Mesothelial cell of epicardium (in vitro differentiated cells): ENCODE measurements at regions not wholly inside any gene's neighbourhood (a gene's known extent, or its start where the extent isn't known, plus 50 kb on each side); places are given as distances from the start of the nearest gene placed in this dataset.

Experiments
- DNase-seq, 2 experiments: peaks; one replicate each; pipeline ENCODE4 v3.0.0; 2021; ENCODE audit warnings: low spot score in 2 of 2; ENCODE audit not compliant: unreplicated experiment in 2 of 2
- H3K27ac Mint-ChIP-seq: 2 replicates; pipeline ENCODE4 v1.8.0; 2021; ENCODE audit warnings: mixed read lengths
- H3K27me3 Mint-ChIP-seq: 2 replicates; pipeline ENCODE4 v1.8.0; 2021; ENCODE audit warnings: low read depth, mixed read lengths
- H3K36me3 Mint-ChIP-seq: 2 replicates; pipeline ENCODE4 v1.8.0; 2021; ENCODE audit warnings: mixed read lengths
- H3K4me1 Mint-ChIP-seq: 2 replicates; pipeline ENCODE4 v1.8.0; 2021; ENCODE audit warnings: mixed read lengths
- H3K4me3 Mint-ChIP-seq: 2 replicates; pipeline ENCODE4 v1.8.0; 2021; ENCODE audit warnings: mild to moderate bottlenecking, moderate library complexity, mixed read lengths
- H3K9me3 Mint-ChIP-seq: 2 replicates; pipeline ENCODE4 v1.8.0; 2021; ENCODE audit warnings: mixed read lengths
- CTCF ChIP-seq: fragments of 200-600 bp; sonication (generic); IDR thresholded peaks from one replicate; pipeline ENCODE4 v1.5.0; 2021; ENCODE audit warnings: antibody characterized with exemption; ENCODE audit not compliant: unreplicated experiment

- Mint-ChIP-seq H3K27me3 (no peaks in the 10 kb centered on the region), H3K4me1 (no peaks in the 10 kb centered on the region), H3K27ac (no peak overlapping the region), H3K36me3 (no peaks in the 10 kb centered on the region), H3K9me3 (peaks cover 22% of the 10 kb centered on the region), H3K4me3 (no peak overlapping the region)
- DNase-seq: no peak
- no peak for TF ChIP-seq CTCF
These were observed 120.3 kb upstream of the AFF2 start for GRCh38 chrX:148380107-148380506.

- Mint-ChIP-seq H3K27me3 (no peaks in the 10 kb centered on the region), H3K27ac (no peak overlapping the region), H3K36me3 (no peaks in the 10 kb centered on the region), H3K9me3 (peaks cover 16% of the 10 kb centered on the region), H3K4me3 (no peak overlapping the region), H3K4me1 (no peaks in the 10 kb centered on the region)
- no peak for DNase-seq
- TF ChIP-seq CTCF: no peak
These were observed 119.5 kb upstream of the AFF2 start for GRCh38 chrX:148380650-148381561.

GRCh38 chrX:148381603-148382002 is 118.8 kb upstream of the AFF2 start:
- Mint-ChIP-seq H3K27me3 (no peaks in the 10 kb centered on the region), H3K4me1 (no peaks in the 10 kb centered on the region), H3K9me3 (peaks cover 10% of the 10 kb centered on the region), H3K27ac (no peak overlapping the region), H3K36me3 (no peaks in the 10 kb centered on the region), H3K4me3 (no peak overlapping the region)
- TF ChIP-seq CTCF: no peak
- no peak for DNase-seq

- Mint-ChIP-seq H3K36me3 (no peaks in the 10 kb centered on the region), H3K4me1 (no peaks in the 10 kb centered on the region), H3K9me3 (peaks cover 10% of the 10 kb centered on the region), H3K27me3 (no peaks in the 10 kb centered on the region), H3K4me3 (no peak overlapping the region), H3K27ac (no peak overlapping the region)
- TF ChIP-seq CTCF: no peak
- no peak for DNase-seq
These were observed 117.4 kb upstream of the AFF2 start for GRCh38 chrX:148382983-148383382.

- TF ChIP-seq CTCF: no peak
- no peaks in the 10 kb centered on the region for H3K36me3 Mint-ChIP-seq
- no peak for DNase-seq
- no peak overlapping the region for H3K27ac Mint-ChIP-seq
- H3K4me3 Mint-ChIP-seq: no peak overlapping the region
- peaks cover 16% of the 10 kb centered on the region for H3K9me3 Mint-ChIP-seq
- H3K27me3 Mint-ChIP-seq: no peaks in the 10 kb centered on the region
- no peaks in the 10 kb centered on the region for H3K4me1 Mint-ChIP-seq
These were observed 114.9 kb upstream of the AFF2 start for GRCh38 chrX:148385471-148385870.

GRCh38 chrX:148389629-148390028 is 110.8 kb upstream of the AFF2 start:
- peaks cover 40% of the 10 kb centered on the region for H3K9me3 Mint-ChIP-seq
- TF ChIP-seq CTCF: no peak
- H3K36me3 Mint-ChIP-seq: no peaks in the 10 kb centered on the region

More at GRCh38 chrX:148389629-148390028, 110.8 kb upstream of the AFF2 start:
- no peak overlapping the region for H3K4me3 Mint-ChIP-seq
- no peak overlapping the region for H3K27ac Mint-ChIP-seq
- no peak for DNase-seq
- H3K27me3 Mint-ChIP-seq: no peaks in the 10 kb centered on the region
- no peaks in the 10 kb centered on the region for H3K4me1 Mint-ChIP-seq
